ENCODE measurements at regions not wholly inside any gene's neighbourhood (a gene's known extent, or its start where the extent isn't known, plus 50 kb on each side); places are given as distances from the start of the nearest gene placed in this dataset.

DNA sequence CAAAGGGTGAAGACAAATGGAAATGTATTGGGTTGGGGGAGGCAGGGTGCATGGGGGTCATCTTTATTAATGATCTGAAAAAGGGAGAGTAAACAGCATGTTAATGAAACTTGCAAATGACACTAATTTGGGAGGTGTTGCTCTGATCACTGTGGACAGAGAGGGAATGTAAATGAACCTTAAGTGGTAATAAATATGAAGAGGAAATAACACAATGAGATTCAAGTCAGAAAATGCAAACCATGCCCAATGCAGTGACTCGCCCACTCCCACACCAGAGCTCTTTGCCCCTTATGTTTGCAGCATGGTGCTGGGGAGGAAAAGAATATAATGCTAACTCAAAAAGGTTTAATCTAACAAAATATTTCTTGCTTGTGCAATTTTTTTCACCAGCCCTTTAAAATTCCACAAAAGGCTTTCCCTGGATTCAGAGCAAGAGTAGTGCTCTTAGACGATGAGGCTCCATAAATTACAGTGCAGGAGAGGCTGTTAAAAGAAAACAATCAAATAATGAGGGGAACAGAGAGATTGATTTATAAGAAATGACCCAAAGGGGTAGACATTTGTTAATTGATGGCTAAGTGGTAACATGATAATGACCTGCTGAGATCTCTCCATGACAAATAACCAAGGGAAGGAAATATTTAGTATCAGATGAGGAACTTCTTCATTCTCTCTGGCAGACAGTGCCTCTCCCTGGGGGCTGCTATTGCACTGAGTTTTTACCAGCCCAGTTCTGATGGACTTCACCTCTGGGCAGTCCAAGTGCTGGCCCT is 210.0 kb upstream of the PPP2R3A start:
- DNase-seq = no peak

DNA sequence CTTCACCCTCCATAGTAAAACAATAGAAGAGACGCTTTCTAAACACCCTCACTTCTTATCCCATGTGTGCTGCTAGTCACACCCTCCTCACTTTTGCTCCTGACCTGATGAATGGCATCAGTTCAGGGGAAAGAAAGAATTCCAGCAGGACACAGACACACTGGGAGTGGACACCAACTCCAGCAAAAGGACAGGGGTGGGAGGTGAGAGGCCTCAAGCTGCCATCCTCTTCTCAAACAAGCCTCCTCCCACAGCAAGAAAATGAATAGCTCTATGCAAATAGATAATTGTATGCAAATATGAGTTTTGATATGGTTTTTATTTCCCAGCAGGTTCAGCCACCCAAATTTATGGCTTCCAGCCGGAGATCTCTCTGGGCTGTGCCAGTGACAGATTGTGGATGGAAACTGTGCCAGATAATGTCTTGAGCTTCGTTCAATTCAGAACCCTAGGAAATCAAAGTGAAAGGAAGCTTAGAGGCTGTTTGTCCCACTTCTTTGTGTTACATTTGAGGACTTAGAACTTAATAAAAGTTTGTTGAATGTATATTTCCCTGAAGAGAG is 209.3 kb upstream of the PPP2R3A start:
- no peak for DNase-seq

DNA sequence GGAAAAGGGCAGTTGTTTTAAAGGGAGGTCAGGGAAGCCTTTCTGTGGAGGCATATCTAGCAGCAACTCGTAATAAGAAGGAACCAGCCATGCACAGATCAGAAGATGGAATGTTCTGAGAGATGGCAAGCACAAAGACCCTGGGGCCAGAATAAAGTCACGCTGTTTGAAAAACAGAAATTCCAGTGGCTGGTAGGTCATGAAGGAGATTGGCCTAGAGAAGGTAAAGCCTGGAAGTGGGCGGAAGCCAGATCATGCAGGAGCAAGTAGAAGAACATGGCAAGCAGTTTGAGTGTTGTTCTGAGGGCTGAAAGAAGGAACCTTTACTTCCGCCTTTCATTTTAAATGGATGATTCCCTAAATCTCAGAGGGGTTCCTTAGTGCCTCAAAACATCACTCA is 208.1 kb upstream of the PPP2R3A start:
- no peak for DNase-seq

- no peak for DNase-seq
These were observed 206.6 kb upstream of the PPP2R3A start for GRCh38 chr3:135758961-135759360.

DNA sequence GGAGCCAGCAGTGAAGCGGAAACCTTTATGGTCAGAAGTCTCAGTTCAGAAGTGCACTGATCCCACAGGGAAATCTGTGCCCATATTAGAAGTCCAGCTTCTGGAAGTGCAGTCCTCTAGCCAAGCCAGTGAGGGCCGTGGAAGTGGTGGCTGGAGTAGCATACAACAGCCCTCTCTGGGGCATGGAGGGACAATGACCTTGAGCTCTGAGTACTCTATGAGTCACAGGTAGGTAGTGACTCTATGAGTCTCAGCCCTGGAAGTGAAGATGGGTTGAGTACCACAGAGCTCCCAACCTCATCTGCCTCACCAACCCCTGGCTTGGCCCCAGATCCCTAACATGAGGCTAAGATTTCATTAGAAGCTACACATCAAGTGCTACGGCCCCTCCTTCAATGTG is 205.9 kb upstream of the PPP2R3A start:
- no peak for DNase-seq

DNA sequence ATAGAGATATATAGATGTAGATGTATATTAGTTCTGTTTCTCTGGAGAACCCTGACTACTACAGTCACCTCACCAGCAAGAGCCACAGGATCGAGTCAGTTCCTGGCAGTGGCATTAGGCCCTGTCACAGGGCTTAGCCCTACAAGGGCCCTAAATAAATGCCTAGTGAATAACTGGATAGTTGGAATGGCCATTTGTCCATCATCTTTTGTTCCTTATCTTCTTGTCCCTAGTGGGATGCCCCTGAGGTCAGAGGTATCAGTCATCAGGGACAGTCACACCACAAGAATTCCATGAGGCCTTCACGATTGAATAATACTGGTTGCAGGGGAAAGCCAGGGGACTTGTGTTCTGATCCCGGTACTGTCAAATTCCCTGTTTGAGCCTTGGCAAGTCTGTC is 204.9 kb upstream of the PPP2R3A start:
- DNase-seq = no peak

GRCh38 chr3:135762188-135762856 is 203.2 kb upstream of the PPP2R3A start:
- no peak for DNase-seq

GRCh38 chr3:135766115-135766514 is 199.4 kb upstream of the PPP2R3A start:
- DNase-seq = no peak

GRCh38 chr3:135771760-135772159 is 193.8 kb upstream of the PPP2R3A start:
- no peak for DNase-seq

- no peak for DNase-seq
These were observed 186.5 kb upstream of the PPP2R3A start for GRCh38 chr3:135779024-135779423.

DNA sequence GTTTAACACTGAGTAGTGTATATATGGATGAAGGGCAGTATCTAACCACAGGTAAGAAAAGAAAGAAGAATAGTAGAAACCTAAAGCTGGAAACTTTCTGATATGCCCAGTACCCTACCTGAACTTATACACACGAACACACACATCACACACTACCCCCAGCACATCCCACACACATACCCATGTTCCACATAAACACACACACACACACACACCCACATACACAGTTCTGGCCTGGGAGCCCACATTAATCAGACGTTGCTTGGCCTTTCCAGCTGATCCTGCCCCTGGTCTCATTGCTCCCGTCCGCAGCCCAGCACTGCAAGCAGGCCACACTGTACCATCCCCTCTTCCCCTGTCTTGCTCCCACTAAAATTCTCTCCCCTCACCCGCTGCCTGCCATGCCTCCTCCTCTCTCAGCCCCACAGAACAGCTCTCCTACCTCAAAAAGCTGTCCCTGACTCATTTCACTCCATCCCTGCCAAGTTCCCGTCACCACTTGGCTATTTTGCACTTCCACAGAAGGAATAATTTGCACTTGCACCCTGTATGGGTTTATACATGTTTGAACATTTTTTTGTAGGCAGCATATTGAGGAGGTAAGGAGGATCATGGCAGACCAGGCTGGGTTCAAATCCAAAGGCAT is 185.8 kb upstream of the PPP2R3A start:
- DNase-seq = no peak

DNA sequence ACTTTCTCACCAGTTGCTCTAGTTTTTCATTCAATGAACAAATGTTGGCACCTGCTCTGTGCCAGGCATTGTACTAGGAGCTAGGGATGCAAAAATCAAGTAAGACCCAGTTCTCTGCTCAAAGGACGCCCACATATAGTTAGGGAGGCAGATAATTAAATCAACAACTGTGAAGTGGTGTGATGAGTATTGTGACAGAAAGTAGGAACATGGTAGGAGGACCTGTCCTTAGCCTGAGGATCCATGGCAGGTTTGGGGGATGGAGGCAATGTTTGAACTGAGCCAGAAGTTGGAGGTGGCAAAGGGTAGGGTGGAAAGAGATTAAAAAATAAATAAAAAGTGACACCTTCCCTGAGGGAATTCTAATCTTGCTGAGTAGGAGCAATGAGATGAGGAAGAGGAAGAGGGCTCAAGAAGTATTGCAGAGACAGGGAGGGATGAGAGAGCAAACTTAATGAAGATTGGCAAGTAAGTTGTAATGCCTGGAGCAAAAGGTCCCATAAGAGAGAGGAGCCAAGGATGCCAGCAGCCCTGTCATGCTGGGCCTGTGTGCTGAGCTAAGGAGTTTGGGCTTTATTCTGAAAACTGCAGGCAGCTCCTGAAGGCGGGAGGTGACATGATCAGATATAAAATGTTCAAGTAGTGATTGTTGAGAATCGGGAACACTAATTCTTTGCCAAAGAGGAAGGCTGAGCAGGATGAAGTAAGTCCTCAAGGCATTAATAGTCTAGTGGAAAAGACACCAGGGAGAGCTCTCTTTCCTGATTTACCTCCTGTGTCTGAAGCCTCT is 184.3 kb upstream of the PPP2R3A start:
- DNase-seq = no peak

- DNase-seq = no peak
These were observed 181.0 kb upstream of the PPP2R3A start for GRCh38 chr3:135784557-135784956.

- DNase-seq = no peak
These were observed 177.4 kb upstream of the PPP2R3A start for GRCh38 chr3:135788146-135788545.

GRCh38 chr3:135788978-135789377 is 176.6 kb upstream of the PPP2R3A start:
- DNase-seq = no peak

DNA sequence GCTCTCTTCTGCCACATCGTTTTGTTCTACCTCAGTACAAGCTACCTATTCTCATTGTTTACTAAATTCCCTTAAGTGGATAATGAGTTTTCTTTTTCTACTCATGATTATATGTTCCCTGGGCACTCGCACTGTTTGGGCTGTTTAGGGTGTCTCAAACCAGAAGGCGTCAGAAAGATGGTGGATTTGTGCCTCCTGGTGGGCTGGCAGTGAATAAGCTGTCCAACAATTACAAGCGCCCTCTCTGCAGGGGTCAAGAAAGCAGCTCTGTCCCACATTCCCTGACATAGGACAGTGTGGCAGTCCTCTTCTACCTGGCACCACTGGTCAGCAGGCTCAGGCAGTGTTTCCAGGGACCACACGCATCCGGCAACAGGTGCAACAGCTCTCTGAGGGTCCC is 173.4 kb upstream of the PPP2R3A start:
- DNase-seq = no peak

DNA sequence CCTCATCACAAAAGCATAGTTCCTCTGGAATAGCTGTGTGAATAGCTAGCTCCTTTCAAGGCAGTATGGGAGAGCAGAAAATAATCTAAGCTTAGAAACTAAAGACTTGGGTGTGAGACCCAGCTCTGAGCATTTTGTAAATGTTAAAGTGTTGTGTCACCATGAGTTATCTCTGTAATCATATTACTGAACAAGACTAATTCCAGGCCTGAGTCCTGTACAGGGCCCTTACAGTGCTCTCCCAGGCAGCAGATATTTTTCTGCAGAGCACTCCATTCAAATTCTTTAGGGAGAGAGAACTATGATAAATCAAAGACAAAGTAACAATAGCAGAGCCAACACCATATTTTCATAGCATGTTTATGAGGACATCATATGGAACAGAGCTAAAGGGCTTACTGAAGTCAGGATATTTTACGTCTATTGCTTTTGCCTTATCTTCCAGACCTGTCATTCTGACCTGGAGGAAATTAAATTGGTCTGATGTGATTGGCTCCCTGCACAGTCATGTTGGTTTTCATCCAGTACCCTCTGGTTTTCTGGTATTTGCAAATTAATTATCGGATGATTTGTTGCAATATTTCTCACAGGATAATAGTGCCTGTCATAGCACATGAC is 172.6 kb upstream of the PPP2R3A start:
- no peak for DNase-seq

DNA sequence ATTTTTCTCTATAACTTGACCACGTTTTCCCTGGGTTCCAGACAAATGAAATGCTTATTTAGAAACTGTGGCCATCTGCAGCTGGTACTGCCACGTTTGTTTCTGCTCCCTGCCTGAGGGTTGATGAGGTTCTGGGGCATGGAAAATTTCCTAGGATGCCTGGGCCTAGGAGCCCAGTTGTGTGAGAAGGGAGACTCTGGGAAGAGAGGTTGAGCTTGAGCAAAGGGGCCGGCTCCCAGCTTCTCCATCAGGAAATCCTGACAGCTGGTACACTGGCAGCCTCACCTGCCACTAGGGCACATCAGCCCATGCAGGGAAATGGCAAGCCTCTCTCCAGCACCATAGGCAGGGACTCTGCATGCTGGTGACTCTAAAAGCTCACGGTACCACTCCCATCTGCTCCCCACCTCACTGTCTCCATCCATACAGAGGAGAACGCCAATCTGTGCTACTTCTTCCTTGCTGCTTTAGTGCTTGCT is 165.4 kb upstream of the PPP2R3A start:
- no peak for DNase-seq

- no peak for DNase-seq
These were observed 164.5 kb upstream of the PPP2R3A start for GRCh38 chr3:135801018-135801417.

DNA sequence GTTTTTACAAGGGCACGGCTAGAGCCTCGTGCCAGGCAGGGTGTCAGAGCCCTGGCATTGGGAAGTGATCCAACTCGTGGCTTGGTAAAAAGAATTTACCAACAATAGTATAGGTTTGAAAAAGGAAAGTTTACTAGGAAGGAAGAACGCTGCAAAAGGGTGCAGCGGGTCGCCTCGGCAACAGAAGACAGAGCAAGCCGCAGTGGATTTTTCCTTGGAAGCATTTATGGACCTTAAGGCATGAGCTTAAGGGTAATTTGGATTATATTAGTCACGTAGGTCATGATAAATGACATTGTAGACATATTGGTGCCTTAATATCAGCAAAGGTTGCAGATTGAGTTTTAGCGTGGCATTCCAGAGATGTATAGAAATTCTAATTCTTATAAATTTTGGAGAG is 163.4 kb upstream of the PPP2R3A start:
- DNase-seq = no peak

DNA sequence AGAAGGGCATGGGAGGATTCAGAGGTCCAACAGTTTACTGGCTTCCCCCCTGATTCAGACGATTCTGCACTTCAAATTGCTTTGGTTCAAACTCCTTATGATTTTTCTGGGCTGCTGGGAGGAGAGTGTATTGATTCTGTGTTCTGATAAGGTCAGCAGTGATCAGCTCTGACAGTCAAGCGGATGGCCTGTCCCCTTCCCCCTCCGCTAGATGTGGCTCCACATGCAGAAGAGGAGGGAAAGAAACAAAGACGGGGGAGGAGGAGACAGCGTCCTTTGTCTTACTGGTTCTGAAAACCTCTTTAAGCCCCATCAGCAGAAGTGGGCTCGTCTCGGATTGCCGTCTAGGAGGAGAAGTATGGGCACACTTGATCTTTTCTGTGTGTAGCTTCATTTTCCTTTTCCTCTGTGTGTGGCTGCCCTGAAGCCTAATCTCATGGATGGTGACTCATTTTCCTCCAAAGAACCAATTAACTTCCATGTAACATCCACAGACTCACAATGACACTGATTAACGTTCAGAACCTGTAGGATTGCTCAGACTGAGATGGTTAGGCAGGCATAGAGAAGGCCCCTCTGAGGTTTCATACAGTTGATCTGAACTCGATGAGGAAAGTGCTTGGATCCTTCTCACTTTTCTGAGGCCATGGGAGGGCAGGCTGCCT is 162.4 kb upstream of the PPP2R3A start:
- no peak for DNase-seq

- no peak for DNase-seq
These were observed 159.8 kb upstream of the PPP2R3A start for GRCh38 chr3:135805752-135806151.
